ENCODE measurements at regions not wholly inside any gene's neighbourhood (a gene's known extent, or its start where the extent isn't known, plus 50 kb on each side); places are given as distances from the start of the nearest gene placed in this dataset.

DNA sequence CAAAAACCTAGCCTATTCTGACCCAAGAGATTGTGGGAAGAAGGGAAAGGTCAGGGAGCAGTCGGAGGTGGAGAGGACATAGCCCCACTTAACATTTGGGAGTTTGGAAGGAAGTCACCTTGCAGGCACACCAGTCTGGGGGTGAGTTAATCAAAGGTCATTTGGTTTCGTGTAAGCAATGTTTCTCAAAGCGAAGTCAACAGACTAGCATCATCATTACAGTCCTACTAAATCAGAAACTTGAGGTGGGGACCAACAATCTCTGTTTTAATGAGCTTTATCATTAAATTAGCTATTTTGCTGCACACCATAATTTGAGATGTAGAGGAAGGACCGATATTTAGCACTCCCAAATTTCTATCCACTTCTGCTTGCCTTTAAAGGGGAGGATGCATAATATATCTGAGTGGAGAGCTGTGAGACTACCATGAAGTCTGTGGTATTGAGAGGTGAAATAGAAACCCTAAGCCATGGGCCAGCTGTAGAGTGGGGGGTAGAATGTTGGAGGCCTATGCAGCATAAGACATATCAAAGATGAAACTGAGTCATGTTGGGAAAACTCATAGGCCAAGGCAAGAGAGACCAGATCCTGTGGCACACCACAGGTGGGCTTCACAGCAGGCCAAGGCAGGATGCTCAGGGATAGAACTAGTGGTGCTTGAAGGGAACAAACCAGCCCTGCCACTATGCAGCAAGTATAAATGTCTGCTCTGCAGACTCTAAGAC is 141.7 kb upstream of the ANKFN1 start:
- H3K36me3 ChIP-seq: no peaks in the 10 kb centered on the region
- no peaks in the 10 kb centered on the region for H3K4me1 ChIP-seq
- H3K27ac ChIP-seq: no peak overlapping the region
- TF ChIP-seq POLR2A (IDR thresholded peaks at IDR 0.05) (no peak), CTCF (IDR thresholded peaks at IDR 0.05) (no peak)
- no peak for DNase-seq
- WGBS, 2 donors: 82 to 84% methylated on average over 4 of the region's 4 CpGs
- no peaks in the 10 kb centered on the region for H3K27me3 ChIP-seq
- H3K4me3 ChIP-seq (replicated peaks in 1 of 3): no peak overlapping the region
- intact Hi-C loops (cut with DNase I): no loop called here
- no peaks in the 10 kb centered on the region for H3K9me3 ChIP-seq

- H3K27ac ChIP-seq: no peak overlapping the region
- intact Hi-C loops (cut with DNase I): no loop called here
- no peak overlapping the region for H3K4me3 ChIP-seq (replicated peaks in 1 of 3)
- no peaks in the 10 kb centered on the region for H3K27me3 ChIP-seq
- H3K36me3 ChIP-seq: no peaks in the 10 kb centered on the region
- no peak for DNase-seq
- H3K9me3 ChIP-seq: no peaks in the 10 kb centered on the region
- TF ChIP-seq POLR2A (IDR thresholded peaks at IDR 0.05): no peak
- no peak for TF ChIP-seq CTCF (IDR thresholded peaks at IDR 0.05)
- H3K4me1 ChIP-seq: no peaks in the 10 kb centered on the region
- 76 to 79% methylated on average over 3 of the region's 3 CpGs for WGBS, 2 donors
Observed at GRCh38 chr17:56018211-56018610, 135.1 kb upstream of the ANKFN1 start.

DNA sequence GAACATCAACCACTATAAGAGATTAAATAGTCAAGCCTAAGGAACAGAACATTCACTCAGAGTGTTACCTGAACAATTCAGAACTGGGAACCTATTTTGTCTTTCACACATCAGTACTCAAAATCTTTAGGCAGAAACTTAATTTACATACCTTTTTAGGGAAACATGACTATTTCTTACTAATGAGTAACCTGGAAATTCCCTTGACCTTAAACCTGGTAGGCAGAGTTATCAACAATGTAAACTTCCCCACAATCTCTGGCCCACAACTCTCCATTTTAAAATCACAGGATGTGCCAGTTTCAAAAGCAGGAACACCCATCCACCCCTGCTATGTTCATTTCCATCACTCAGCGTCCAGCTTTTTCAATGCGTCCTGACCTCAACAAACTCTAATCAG is 132.9 kb upstream of the ANKFN1 start:
- intact Hi-C loops (cut with DNase I): no loop called here
- no peaks in the 10 kb centered on the region for H3K27me3 ChIP-seq

DNA sequence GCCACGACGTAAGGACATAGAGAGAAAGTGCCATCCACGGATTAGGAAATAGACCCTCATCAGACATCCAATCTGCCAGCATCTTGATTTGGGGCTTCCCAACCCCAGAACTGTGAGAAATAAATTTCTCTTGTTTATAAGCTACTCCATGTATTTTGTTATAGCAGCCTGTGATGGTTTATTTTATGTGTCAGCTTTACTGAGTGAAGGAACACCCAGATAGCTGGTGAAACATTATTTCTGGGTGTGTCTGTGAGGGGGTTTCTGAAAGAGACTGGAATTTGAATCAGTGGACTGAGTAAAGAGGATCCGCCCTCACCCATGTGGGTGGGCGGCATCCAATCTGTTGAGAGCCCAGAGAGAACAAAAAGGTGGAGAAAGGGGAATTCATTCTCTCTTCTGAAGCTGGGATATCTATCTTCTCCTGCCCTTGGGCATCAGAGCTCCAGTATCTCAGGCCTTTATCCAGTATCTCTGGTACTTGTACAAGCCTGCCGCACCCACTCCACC is 131.5 kb upstream of the ANKFN1 start:
- no peak for TF ChIP-seq CTCF (IDR thresholded peaks at IDR 0.05)
- no peak for TF ChIP-seq POLR2A (IDR thresholded peaks at IDR 0.05)
- 94 to 97% methylated on average over 6 of the region's 6 CpGs for WGBS, 2 donors

More for the DNA sequence above, 132.9 kb upstream of the ANKFN1 start:
- WGBS, 2 donors: 70 to 82% methylated on average over 2 of the region's 2 CpGs
- Histone ChIP-seq H3K4me3 (replicated peaks in 1 of 3) (no peak overlapping the region), H3K4me1 (no peaks in the 10 kb centered on the region), H3K9me3 (no peaks in the 10 kb centered on the region), H3K27ac (no peak overlapping the region), H3K36me3 (no peaks in the 10 kb centered on the region)
- DNase-seq: no peak
- TF ChIP-seq CTCF (IDR thresholded peaks at IDR 0.05) (no peak), POLR2A (IDR thresholded peaks at IDR 0.05) (no peak)

GRCh38 chr17:56023851-56024250 is 129.4 kb upstream of the ANKFN1 start:
- Histone ChIP-seq H3K4me3 (replicated peaks in 1 of 3) (no peak overlapping the region), H3K9me3 (no peaks in the 10 kb centered on the region), H3K36me3 (no peaks in the 10 kb centered on the region), H3K27me3 (no peaks in the 10 kb centered on the region), H3K27ac (no peak overlapping the region), H3K4me1 (no peaks in the 10 kb centered on the region)
- intact Hi-C loops (cut with DNase I): no loop called here
- WGBS, 2 donors: 75 to 86% methylated on average over 2 of the region's 2 CpGs
- DNase-seq: no peak
- TF ChIP-seq CTCF (IDR thresholded peaks at IDR 0.05) (no peak), POLR2A (IDR thresholded peaks at IDR 0.05) (no peak)

More for the DNA sequence above, 131.5 kb upstream of the ANKFN1 start:
- DNase-seq: no peak
- intact Hi-C loops (cut with DNase I): no loop called here
- H3K4me3 ChIP-seq (replicated peaks in 1 of 3): no peak overlapping the region
- H3K27ac ChIP-seq: no peak overlapping the region
- H3K27me3 ChIP-seq: no peaks in the 10 kb centered on the region
- no peaks in the 10 kb centered on the region for H3K4me1 ChIP-seq
- no peaks in the 10 kb centered on the region for H3K36me3 ChIP-seq
- H3K9me3 ChIP-seq: no peaks in the 10 kb centered on the region
